GM21381 (cell line): ENCODE measurements at regions not wholly inside any gene's neighbourhood (a gene's known extent, or its start where the extent isn't known, plus 50 kb on each side); places are given as distances from the start of the nearest gene placed in this dataset.
"Not testable (repeated sequence)": the region's sequence is repeated elsewhere in the genome, so short reads cannot be mapped to it uniquely, and the experiment has no call there.

Source experiments
- ATAC-seq: cut with Tn5 transposase; IDR thresholded peaks from one replicate; pipeline ENCODE4 v1.9.1; 2021; ENCODE audit warnings: mild to moderate bottlenecking, moderate library complexity; ENCODE audit not compliant: unreplicated experiment

DNA sequence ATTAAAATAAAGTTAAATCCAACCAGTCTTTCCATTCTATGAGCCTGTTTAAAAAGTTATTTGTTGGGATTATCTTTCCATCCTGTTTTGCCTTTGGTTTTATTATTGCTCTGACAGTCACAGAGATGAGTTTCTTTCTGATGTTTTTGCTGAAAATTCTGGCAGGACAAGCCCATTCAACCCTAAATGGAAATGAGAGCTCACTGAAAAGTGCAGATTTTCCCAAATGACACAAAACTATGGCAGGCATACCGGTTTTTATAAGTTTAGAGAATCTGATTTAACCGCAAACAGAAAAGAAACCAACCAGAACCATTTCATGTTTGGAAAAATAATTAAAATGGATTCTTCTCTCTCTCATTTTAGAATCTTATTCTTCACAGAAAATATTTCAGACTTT lies 238.1 kb upstream of the SGO1 start:
- ATAC-seq = no peak

DNA sequence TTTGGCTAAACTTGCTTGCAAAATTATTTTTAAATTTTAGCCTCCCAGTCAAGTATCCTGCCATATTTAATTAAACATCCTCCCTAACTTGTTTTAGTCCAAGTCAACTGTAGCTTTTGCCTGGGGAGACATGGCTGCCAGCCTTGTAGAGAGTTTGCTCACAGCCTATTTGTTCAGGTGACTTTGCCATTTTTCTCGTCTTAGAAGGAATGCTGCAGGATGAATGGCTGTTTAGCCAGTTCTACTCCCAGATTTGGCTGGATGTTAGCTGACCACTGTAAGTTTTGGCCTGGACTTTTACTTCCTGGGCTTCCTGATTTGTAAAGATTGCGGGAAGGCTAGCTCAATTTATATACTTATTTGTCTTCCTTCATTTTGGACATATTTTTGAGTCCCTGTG lies 236.4 kb upstream of the SGO1 start:
- no peak for ATAC-seq

DNA sequence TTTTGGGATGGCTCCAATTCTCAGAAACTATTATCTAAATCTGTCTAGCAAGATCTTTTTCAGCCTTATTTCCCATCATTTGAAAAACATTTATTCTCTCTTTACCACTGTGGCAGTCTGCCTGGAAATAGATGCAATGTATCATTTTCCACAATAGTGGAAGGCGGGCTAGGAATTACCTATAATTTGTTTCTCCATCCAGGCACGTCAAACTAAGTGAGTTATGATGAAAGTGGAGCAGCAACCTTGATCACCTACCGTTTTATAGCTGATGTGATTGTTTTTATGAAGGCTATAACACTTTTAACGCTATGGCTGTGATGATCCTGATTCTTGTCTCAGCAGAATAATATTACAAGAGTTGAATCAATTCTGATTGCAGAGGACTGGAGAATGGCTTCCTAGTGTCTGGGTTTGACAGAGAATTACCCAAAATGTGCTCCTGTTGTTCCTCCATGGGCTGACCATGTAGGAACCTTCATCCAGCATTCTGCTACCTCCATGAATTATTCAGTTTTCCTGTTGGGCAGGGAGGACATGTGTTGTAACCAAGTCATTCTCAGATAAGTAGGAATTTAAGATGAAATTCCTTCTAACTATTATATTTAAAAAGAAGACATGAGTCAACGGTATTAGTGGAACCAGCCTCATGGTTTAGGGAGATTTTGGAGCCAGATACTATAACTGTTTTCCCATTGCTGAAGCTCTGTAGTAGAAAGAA lies 231.5 kb upstream of the SGO1 start:
- no peak for ATAC-seq

DNA sequence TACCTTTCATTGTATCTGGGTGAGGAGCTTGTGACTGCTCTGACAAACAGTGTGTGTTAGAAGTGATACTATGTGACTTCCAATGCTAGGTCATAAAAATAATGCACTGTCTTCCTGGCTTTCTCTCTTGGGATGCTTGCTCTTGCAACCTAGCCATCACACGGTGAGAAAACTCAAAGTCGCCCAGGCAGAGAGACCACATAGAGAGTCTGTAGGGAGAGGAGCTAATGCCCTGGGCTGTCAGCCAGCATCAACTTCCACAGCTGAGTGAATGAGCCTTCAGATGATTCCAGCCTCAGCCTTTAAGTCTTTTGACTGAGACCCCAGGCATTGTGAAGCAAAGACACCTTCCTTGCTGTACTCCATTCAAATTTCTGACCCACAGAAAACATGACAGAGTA lies 220.6 kb upstream of the SGO1 start:
- ATAC-seq = no peak

DNA sequence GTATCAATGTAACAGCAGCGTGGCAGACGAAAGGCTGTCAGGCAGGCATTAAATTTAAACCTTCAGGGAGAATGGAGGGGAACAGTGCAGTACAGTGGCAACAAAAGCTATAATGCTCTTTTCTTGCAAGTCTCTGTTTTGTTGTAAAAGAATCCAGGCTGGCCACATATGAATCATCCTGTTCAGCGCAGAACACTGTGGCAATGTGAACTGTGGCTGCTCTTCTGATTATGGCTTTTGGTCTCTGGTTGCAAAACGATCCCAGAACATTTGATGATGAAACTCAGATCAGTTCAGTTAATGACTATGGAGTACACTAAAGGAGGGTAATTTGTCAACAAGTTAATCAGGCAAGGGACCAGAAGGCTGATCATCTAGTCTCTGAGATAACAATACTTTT lies 219.7 kb upstream of the SGO1 start:
- no peak for ATAC-seq

DNA sequence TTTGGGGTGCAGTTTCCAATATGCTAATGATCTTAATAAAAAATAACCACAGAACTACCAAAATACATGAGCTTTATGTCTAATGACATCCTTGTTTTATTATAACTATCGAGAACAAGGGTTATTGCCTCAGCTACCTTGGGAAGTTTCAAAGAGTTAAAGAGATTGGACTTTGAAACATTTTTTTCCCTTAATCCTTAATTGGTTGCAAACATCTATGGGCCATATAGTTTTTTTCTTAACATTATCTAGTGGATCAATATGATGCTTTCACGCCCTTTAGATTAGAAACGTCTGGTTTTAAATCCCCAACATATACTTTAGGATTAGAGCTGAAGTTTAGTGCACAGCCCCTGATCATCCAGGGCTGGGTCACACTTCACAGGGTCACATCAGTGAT lies 219.2 kb upstream of the SGO1 start:
- no peak for ATAC-seq

DNA sequence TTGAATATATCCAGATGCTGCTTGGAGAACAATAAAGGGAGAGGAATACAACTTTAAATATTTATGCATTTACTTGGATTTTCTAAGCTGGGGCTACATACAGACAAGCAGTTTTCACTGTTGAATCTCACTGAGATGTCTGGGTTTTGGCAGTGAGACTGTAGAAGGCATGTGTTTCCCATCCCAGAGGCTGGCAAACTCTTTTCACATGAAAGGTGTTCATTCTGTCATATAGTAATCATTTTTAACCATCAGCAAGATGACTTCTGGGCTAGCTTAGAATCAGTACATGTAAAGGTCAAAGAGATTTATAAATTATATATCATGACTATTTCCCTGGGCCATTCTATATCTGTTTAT lies 218.7 kb upstream of the SGO1 start:
- ATAC-seq = no peak

DNA sequence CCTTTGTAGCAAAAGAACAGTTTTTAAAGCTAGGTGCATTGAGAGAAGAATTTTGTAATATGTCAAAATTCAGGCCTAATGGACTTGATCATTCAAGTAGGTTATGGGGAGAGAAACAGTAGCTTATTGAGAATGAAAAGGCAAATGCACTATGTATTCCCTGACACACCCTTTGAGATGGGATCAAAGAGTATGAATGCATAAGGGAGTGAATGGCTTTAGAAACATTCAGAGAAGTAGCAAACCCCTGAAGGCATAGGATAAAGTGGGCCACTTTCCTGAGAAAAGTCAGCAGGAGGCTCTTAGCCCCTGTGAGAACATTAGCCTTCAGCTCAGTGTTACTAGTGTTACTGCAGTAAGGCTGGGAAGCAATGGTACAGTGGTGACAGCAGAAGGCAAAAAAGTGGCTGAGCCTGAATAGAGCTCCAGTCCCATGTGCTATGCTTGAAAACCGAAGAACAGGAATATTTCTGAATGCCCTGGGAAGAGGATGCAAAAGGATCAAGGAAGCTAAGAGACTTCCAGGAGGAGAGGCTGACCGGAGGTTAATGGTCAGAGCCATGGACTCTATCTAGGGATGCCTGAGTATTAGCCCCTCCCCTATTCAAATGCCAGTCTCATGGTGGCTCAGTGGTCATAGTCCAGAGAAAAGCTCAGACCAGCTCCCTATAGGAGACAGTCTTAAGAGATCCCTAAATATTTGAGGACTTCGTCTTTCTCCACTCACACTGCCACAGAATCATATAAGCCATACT lies 218.2 kb upstream of the SGO1 start:
- no peak for ATAC-seq

DNA sequence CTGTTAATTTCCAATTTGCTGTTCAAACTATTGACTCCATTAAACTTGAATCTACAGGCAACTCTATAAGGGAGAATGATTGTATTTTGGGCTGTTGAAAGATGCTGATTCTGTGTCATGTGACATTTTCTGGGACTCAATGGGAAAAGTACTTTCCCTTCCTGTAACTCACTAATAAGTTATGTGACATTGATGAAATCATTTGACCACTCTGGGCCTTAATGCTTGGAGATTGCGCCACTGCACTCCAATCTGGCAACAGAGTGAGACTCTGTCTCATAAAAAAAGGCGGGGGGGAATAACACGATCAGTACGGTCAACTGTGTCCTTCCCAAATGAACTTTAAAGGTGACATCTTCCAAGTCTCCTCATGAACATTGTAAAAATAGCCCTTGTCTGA lies 215.2 kb upstream of the SGO1 start:
- no peak for ATAC-seq

DNA sequence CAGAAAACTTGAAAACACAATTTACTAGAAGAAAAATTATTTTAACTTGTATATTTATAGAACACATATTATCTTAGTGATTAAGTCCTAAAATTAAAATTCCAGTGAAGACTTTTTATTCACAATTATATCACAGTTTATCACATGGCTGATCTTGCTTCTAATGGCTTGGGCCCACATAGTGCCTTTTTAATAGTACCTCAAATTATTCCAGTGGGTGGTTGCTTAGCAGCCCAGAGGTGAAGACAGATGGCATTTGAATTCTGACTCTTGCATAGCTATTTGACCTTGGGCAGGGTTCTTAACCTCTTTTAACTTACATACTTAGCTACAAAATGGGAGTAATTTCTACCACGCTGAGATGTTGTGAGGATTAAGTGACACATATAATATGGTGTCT lies 214.7 kb upstream of the SGO1 start:
- no peak for ATAC-seq

DNA sequence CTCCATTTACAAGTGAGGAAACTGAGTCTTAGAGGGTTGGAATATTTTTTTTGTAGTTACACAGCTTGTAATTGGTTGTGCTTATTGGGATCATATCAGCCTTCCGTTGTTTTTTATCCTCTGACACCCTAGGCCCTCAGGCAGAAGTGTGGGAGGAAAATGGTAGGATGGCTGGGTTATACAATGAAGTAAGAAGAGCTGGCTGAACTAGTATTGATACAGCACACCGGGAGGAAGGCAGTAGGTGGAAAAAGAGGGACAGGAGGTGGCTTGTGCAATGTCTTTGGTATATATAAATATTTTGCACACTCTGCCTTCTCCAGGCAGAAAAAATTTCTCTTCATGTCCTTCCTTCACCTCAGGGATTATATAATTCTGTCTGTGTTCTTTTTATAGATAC lies 214.3 kb upstream of the SGO1 start:
- ATAC-seq = no peak

DNA sequence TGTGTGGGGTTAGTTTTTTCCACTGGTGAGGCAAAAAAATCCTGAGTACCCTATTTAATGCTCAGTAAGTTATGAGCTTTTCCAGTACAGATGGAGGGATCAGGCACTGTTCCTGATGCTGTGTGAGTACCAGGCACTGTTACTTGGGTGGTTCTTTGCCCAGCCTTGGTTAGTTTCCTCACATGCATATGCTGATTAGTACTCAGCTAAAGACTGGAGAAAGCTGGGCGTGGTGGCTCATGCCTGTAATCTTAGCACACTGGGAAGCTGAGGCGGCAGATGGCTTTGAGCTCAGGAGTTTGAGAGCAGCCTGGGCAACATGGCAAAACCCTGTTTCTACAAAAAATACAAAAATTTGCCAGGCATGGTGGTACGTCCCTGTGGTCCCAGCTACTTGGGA lies 210.3 kb upstream of the SGO1 start:
- no peak for ATAC-seq

DNA sequence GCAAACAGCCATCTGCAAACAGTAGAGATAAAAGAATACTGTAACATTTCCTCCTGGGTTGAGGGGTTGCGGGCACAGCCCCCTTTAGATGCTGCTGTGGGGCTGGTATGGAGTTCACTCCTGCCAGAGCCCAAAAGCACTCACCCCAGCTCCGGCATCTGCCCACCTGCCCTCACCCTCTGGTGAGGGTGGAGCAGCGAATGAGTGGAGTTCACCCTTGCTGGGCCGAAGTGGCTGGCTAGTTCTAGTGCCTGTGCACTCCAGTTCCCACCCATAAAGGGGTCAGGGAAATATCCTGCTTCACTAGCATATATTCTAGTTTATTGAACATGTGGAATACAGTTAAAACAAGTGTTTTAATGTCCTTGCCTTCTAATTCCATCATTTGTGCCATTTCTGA lies 209.7 kb upstream of the SGO1 start:
- ATAC-seq = no peak

DNA sequence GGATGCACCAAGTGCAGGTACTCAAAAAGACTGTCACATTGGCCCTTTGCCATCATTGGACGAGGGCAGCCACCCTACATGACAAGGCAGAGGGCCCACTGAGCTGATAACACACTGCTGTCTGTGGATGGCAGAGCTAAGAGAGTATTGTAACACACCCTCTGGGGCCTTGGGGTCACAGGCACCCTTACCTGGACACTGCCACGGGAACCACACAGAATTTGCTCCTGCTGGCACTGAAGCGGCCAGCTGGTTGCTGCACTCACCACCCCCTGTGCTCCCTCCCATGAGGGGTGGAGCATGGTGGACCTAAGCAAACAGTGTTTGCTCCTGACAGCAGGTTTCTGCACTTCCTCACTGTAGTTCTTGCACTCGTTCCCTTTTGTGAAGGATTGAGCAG lies 208.2 kb upstream of the SGO1 start:
- ATAC-seq = no peak

DNA sequence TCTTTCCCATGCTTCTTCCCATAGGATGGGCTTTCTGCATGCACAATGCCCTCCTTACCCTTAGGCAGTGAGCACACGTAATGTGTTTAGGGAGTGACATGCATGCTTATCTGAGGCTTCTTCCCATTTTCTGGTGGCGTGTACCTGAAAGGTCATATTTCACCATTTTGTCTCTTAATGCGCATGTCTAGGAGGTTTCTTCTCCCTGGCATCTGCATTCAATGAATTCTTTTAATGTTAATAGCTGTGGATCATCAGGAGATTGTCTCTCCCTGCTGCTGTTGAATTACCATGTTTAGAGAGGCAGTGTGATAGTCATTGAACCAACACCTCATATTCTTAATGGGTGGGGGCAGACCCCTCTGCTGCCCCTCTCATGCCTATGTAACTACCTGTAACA lies 205.6 kb upstream of the SGO1 start:
- no peak for ATAC-seq

DNA sequence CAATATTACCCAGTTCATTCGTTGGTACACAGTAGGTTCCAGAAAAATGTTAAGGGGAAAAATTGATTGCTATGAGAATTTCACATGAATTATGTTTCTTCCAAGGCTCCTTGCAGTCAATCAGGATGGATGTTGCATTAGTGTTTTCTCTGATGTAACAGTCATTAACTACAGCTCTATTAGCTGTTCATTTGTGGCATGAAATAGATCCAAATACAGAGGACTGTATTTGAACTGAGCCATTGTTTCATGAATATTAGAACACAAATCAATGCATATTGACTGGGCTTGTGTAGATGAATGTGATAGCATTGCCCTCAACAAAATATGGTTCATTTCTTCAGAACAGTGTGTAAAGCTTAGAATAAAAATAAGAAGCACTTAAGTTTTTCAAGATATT lies 203.0 kb upstream of the SGO1 start:
- ATAC-seq = no peak

DNA sequence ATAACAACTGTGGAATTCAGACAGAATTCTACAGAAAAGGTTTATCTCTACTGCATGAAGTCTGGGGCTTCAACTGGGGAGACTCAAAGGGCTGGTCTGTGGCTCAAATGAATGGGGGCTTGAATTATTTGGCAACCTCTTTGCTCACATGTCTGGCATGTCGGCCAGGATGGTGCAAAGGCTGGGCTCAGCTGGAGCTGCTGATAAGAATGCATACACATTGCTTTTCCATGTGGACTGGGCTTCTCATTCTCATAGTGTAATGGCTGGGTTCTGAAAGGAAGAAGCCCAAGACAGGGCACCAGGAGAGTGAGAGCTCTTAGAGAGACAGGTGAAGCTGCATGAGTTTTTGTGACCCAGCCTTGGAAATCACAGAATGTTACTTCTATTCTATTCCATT lies 194.3 kb upstream of the SGO1 start:
- no peak for ATAC-seq

DNA sequence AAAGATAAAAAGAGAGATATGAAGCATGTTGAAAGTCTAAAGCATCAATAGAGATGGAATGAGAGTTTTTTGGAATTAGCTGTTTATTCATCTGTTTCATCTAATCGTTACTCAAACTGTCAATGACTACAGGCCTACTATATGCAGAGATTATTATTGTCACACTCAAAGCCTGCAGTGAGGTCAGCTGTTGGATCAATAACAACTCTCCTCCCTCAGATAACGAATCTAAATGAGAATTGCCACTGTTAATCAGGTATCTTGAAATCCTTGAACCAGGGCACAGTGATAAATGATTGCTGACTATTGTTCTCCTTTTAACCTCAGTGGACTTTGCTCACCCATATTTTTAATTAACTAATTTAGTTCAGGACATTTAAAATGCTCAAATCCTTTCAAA lies 192.3 kb upstream of the SGO1 start:
- ATAC-seq = no peak

DNA sequence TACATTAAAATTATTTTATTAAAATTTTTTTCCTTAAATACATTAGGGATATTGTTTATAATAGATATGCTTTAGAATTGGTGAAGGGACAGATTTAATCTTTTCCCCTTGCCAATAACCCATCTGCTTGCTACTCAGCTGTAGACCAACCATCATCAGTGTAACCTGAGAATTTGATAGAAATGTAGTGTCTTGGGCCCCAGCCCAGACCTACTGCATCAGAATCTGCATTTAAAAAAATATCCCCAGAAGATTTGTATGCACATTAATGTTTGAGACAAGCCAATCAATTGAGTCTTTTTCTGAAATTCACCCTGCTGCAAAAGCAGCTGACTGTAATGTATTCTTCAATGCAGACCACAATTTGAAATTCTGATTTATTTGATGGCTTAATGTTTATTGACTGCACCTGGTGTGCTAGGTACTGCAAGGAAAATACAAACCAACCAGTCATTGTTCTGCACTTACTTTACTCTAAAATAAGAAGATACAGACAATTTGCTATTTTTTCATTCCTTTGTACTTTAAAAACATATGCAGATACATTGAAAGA lies 190.7 kb upstream of the SGO1 start:
- ATAC-seq = no peak

DNA sequence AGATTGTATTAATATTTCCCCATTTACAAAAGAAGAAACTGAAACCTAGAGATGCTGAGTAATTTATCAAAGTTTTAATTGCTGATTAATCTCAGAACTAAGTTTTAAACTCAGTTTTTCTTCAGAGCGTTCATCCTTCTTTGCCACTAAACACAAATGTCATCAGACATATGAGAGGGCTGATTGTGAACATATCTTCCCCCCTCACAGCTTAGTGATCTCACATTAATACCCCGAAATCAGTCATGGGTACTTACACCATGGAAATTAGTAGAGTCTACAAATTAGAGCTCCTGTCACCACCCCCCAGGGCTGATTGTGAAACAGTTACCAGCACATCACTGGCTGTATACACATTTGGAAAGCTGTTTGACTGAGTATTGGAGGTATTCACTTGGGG lies 189.3 kb upstream of the SGO1 start:
- no peak for ATAC-seq

DNA sequence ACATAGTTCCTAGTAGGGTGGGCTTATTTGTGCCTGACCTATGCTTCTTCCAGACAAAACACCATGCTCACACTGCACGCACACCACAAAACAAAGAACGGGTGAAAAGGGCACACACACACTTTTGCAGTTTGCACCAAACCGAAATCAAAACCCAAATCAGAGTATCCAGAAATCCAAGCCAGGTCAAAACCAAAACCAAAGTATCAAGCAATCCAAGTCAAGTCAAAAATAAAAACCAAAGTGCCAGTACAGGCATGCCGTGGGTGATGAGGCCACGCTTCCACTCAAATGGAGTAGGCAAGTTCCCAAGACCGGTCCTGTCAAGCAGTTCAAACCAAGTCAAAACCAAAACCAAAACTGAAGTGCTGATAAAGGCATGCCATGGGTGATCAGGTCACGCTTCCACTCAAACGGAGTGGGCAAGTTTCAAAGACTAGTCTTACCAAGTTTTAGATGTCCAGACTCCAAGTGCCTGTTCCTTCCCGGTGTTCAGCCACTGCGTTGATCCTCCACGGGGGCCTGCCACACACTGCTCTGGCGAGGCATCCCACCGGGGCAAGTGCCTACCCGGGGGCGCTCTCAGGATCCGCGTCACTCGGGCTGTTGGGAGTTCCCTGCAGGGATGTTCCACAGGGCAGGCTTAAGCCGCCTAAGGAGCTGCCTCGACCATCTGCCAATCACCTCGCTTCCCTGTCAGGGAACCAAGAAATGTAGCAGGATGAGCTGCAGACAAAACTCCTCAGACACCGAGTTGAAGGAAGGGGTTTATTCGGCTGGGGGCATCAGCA lies 184.5 kb upstream of the SGO1 start:
- ATAC-seq = not testable (repeated sequence)

DNA sequence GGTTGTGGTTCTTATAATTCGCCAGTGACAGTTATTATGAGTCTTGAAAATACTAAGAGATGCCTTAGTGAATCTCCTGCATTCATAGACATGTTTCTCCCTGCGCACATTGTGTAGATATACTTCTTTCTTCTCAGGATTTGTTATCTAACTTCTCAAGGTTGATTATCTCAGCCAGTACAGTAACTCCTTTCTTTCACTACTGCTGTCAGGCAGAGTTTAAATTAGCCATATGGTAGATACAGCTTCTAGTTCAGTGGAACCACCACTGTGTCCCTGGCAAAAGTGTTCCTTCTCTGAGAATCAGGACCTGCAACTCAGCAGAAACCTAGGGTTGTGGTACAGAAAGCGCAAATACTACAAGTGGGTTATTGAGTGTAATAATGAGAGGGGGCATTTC lies 175.0 kb upstream of the SGO1 start:
- no peak for ATAC-seq
